GM21515 (cell line): ENCODE measurements at regions not wholly inside any gene's neighbourhood (a gene's known extent, or its start where the extent isn't known, plus 50 kb on each side); places are given as distances from the start of the nearest gene placed in this dataset.
"Not testable (repeated sequence)": the region's sequence is repeated elsewhere in the genome, so short reads cannot be mapped to it uniquely, and the experiment has no call there.

ENCODE experiments used
- ATAC-seq: cut with Tn5 transposase; IDR thresholded peaks from one replicate; pipeline ENCODE4 v1.9.1; 2021; ENCODE audit not compliant: unreplicated experiment

DNA sequence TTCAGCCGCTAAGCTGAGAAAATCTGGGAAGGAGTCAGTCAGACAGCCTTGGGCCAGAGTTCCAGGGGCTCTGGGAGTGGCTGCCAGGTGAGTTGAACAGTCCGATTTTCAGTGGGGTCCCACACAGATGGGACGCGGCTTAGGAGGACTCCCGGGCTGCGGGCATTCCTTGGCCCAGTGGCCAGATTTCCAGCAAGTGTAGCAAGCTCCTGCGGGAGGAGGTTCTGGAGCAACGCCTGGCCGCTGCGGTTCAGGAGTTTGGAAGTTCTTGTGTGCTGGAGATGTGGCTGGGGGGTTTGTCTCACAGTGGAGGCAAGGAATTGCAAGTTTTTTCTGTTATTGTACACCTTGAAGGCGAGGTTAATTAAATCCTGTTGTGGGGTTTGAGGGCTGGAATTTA is 1020.1 kb upstream of the MANEA start:
- ATAC-seq: not testable (repeated sequence)

DNA sequence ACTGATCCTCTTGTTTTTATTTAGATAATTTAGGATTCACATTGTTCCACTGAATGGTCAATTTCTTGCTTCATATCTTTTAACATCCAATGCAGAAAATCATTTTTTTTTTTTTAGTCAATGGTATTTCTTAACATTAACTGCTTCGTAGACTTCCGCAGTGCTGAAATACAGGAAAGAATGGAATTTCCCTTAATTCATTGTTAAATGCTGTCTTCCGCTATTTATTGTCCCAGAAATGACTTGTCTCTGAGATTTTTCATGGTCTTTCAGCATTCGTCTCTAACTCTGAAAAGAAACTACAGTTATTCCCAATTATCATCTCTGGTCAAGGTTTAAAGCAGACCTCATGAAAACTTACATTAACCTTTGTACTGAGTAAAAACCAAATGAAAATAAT is 1029.1 kb upstream of the MANEA start:
- no peak for ATAC-seq

DNA sequence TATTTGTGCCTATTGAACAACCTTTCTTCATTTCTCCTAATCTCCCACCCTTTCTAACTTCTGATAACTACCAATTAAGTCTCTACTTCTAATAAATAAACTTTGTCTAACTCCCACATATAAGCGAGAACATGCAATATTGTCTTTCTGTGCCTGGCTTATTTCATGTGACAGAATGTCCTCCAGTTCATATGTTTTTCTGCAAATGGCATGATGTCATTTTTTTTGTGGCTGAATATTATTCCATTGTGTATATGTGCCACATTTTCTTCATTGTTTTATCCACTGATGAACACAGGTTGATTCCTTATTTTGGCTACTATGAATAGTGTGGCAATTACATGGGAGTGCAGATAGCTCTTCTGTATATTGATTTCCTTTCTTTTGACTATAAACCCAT is 1041.5 kb upstream of the MANEA start:
- ATAC-seq: no peak

DNA sequence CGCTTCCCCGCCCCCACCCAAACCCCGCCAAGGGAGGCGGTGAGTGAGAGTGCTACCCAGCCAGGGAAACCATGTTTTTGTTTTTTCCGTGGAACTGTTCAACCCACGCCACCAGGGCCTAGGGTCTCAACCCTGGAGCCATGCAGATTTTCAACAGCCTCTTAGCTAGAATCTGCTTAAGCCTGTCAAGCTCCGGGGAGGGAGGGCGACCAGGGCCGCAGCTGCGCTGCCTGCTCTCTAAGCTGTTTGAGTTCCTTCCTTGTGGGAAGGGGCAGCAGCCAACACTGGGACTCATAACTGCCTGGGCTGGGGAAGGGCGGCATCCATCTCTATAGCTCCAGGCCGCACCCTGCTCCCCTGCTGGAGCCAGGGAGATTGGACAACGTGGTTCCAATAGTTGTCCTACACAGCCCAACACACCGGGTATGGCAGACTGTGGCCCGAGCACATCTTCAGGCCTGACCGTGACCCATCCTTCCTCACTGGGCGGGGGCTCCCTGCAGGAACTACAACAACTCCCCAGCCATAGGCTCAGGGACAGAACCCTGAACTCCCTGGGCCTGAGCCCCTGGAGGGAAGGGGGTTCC is 1065.7 kb upstream of the MANEA start:
- no peak for ATAC-seq

DNA sequence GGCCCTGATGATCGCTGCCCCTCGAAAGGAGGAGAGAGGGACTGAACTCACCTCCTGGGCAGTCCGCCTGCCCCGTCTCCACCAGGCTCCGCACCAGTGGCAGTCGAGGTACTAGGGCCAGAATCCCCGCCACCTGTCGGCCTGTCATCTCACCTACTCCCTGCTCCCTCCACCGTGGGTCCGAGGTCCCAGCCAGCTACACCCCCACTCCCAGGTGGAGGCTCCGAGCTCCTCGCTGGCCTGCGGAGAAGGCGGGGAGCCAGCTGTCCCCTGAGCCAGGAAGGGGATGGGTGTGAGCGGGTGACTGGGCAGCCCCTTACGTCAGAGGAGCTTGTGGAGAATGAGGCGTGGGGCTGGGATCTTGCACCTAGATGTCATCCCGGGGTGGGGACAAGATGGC is 1066.5 kb upstream of the MANEA start:
- ATAC-seq: no peak

DNA sequence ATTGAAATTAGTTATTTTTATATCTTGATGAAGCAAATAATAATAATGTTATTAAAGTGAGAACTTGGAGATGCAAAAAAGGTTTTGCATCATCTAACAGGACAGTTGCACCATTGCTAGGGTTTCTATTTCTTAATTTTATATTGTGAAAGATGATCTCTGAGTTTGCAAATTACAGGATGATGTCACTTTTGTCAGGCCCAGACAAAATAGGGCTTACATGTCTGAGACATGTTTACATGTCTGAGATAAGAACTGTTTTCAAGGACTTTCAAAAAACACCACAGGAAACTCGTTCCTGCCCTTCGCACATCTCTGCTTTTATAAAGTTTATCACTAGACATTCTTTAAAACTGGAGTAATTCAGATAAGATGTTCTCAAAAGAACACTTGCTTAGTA is 1075.8 kb upstream of the MANEA start:
- ATAC-seq: no peak

DNA sequence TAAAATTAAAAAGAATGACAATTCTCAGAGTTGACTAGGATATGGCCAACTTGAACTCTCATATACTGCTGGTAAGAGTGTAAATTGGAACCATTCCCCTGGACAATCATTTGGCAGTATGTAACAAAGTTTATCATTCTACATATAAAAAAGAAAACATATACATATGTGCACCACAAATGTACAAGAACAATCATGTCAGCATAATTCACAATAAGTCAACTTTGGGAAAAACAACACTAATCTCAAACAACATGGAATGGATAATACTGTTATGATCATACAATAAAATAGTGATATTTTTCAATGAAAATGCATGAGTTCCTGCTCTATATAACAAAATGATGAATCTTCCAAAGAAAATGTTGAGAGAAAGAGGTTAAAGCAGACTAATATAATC is 1078.7 kb upstream of the EPHA7 start:
- ATAC-seq: no peak

DNA sequence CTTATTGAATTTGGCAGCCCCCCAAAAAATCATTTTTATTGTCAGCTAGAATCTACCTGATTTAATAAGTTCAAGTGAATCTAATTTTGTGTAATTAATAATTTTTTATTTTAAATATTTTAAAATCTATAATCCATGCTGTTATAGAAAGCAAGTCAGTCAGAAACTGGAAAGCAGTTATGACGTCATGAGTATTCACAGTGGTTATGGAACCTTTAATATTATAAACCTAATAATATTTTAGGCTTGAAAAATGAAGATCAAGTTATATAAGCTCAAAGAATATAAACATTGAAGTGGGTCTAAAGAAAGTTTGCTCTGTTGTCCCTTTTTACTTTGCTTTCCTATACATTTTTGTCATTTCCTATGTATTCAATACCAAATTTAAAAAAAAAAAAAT is 1075.1 kb upstream of the EPHA7 start:
- ATAC-seq: no peak

DNA sequence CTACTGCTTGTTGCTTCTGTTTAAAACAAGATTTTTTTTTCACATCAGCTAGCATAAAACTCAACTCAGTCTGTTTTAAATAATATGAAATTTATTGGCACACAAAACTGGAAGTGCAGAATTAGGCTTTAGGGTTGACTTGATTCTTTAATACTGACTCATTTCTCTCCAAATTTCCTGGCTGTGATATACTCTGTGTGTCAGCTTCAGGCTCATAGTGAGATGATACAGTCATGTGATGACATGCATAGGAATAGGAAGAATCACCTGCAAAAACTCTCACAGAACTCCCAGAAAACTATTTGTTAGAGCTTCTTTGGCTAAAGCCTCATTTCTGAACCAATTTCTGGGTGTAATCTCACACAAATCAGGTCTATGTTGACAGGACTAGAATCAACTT is 1068.0 kb upstream of the EPHA7 start:
- ATAC-seq: no peak

DNA sequence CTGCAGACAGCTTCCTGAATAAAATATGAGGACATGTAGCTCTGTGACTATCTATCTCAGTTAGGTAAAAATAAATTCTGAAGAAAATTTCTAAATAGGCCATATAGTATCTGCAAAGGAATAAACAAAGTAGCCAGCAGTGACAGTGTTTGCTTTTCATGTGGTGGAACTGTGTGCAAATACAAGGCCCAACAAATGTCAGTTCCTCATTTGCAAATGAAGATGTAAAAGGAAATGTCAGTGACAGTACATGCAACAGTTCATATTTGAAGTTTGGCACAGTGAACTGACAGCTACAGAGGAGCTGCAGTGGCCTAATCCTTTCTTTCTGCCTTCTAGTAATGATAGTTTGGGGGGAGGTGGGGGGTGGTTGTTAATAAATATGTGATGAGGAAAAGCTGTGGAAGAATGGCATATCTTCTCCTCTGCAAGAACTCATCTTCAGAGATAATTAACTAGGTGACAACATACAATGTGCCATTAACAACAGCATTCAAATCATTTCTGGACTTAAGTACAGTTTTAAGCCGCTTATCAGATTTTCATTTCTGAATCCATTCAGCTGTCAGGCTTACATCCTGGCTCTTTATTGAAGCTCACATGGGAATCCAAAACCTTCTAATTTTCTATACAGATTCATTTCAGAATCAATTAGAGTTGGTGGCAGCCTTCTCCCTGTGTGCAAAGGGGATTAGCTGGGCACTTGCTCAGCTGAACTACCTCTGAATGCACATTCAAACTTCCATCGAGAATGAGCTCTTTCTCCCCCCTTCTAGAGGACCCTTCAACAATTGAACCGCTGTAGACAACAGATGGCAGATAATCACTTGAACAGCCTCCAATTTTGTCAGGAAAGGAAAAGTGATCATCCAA is 1059.0 kb upstream of the EPHA7 start:
- ATAC-seq: no peak

DNA sequence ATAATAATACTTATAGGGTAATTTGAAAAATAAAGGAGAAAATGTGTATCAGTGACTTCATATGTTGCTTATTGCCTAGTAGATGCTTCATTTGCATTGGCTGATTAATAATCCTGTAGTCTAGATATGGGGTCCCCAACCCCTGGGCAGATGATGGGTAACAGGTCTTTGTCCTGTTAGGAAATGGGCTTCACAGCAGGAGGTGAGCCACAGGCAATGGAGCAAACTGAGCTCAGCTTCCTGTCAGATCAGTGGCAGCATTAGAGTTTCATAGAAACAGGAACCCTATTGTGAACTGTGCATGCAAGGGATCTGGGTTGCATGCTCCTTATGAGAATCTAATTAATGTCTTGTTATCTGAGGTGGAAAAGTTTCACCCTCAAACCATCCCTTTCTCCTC is 1049.5 kb upstream of the EPHA7 start:
- ATAC-seq: no peak

DNA sequence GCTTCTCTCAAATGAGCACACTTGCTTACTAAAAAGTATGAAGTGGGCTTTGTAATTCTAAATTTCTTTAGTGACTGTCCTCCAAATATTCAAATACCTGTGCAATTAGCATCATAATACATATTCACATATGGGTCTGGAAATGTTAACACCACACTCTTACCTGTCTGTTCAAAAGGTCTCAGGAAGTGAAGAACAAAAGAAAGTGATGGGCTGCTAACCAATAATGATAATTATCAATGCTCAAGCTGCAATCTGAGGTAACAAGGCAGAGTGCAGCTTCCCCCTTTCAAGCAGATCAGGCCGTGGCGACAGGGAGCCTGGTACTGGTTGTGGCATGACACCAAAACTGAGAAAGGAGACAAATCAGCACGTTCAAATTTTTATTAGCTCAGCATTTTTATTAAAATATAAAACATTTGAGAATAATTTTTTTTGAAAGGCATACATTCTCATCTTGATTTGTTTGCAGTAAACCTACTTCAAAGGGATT is 1044.7 kb upstream of the EPHA7 start:
- ATAC-seq: no peak

DNA sequence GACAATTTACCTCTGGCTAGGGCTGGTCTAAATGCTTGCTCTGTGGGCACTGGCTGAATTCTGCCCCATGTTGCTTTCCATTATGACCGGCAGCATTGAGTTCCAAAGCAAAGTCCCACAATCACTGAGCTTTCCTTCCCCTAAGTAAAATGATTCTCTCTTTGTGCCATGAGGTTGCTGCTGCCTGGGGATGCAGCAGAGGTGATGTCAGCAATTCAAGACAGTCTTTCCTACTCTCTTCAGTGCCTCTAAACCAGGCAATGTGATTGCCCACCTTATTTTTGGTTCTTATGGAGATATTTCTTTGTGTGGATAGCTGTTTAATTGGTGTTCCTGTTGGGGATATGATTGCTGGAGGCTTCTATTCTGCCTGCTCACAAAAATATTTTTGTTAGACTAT is 1043.9 kb upstream of the EPHA7 start:
- ATAC-seq: no peak

DNA sequence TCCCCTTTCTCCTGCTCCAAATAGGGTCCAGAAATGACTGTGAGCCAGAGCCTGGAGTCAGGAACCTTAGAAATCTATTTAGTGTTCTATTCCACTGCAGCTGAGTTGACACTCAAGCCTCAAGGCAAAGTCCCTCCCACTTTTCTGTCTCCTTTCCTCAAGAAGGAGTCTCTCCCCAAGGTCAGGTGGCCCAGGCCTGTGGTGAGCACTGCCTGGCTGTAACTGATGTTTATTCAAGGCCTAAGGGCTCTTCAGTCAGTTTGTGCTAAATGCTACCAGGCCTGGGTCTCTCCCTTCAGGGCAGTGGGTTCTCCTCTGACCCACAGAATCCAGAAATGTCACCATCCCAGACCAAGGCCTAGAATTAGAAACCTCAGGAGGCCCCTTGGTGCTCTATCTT is 1042.9 kb upstream of the EPHA7 start:
- ATAC-seq: no peak

DNA sequence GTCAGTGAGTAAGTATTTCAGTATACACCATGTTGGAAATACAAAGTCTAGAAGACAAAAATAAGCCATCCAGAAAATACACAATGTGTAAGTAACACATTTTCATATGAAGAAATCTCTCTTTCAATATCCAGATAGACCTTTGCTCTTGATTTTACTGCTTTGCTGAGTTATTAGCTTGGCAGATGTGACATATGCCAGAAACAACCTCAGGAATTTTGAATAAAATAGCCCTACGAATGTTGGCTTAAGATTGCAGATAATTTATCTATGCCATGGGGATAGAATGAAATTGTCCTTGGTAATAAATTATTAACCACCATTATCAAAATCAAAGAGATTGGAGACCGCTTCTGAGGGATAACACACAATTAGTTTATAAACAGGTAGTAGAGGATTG is 1036.9 kb upstream of the EPHA7 start:
- ATAC-seq: no peak

DNA sequence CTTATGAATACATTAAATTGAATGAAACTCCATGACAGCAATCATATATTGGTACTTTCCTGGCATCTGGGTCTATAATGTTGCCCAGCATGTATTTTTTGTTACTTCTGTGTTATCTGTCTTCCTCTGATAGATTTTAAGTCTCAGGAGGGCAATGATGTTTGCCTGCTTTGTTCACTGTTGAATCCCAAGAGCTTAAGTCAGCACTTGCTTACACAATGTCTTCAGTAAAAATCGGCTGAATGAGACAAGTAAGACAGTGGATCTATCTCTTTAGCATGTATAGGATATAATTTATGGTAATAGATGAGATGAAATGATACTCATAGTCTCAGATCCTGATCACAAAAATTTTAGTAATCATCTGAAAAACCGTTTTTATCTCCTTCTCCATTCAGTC is 1034.9 kb upstream of the EPHA7 start:
- no peak for ATAC-seq

DNA sequence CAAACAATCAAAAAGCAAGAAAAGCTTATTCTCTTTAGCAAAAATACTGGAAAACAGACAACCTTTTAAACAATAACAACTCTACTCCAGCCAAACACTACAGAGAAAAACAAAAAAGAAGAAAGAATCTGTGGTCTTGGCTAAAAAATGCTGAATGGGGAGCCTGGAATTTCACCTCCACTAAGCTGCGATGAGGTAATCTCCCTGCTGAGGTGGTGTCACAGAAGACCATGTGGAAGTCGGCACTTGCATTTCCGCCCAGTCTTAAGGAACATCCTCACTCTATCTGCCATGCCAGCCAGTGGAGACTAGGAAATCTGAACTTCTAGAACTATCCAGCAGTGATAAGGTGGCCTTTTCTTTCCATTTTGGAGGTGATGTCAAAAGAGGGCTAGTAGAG is 1026.8 kb upstream of the EPHA7 start:
- ATAC-seq: no peak

DNA sequence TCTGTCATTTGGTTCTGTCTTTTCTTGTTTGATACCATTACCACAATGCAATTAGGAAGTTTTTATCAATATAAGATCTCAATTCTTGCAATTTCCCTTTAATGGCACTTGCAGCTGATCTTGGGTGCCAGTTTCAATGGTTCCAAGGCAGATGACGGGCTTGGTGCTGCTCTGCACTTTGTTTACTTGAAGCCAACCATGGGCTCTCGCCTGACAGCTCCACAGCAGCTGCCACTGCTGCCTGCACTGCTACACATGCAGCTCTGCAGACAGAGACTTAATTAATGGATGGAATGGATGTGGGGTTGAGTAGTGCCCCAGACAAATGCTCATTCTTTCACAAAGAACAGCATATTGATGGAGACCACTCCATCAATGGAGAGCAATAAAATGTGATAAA is 1024.3 kb upstream of the EPHA7 start:
- ATAC-seq: no peak

DNA sequence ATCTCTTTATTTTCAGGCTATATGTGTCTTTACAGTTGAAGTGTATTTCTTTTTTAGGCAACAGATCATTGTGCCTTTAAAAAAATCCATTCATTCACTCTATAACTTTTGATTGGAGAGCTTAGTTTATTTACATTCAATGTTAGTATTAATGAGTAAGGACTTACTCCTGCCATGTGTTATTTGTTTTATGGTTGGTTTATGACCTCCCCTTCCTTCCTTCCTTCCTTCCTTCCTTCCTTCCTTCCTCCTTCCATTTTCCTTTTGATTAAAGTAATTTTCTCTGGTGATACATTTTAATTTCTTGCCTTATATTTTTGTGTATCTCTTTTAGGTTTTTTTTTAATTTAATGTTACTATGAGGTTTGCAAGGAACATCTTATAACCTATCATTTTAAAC is 1005.3 kb upstream of the EPHA7 start:
- ATAC-seq: no peak

DNA sequence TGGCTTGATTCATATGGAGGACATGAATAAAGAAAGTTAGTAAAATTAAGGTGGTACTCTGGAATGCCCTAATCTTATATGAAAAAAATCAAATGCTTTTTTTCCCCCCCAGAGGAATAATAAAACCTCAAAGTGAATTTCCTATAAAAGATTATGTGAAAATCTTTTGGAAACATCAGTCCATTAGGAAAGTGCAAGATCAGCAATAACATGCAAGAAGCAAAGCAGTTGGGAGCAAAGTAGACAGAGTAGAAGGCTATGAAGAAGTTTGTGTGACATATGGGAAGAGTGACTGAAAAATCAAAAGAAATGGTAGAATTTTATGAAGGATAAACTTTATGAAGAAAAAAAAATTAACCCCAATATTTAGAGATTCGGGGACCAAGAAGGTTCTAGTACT is 998.0 kb upstream of the EPHA7 start:
- no peak for ATAC-seq

DNA sequence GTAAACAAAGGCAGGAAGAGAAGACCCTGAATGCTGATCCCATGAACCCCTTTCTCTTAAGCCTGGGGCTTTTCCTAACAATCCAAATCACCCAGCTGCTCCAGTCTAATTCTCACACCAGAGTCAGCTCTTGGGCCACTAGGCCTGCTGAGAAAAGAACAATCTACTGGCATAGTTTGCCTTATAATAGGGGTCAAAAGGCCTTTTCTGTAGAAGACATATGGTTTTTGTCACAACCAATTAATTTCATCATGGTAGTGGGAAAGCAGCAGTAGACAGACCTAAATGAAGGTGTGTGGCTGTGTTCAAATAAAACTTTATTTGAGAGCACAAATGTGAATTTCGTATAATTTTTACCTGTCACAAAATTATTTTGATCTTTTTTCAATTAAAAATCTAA is 994.7 kb upstream of the EPHA7 start:
- ATAC-seq: no peak

DNA sequence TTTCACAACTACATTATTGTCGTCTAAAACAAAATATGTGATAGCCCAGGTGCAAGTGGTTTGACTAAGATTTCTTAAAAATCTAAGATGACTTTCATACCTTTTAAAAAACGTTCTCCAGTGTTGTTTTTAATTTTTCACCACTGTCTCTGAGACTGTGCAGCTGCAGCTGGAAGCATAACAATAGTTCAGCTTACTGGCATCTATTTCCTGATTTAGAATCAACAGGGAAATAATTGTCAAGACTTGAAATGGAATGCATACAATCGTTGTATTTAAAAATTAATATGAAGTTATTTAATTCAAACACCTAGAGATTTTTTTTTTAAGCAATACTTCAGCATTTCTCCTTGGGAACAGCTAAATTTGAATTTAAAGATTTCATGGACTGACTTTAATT is 982.0 kb upstream of the EPHA7 start:
- no peak for ATAC-seq

DNA sequence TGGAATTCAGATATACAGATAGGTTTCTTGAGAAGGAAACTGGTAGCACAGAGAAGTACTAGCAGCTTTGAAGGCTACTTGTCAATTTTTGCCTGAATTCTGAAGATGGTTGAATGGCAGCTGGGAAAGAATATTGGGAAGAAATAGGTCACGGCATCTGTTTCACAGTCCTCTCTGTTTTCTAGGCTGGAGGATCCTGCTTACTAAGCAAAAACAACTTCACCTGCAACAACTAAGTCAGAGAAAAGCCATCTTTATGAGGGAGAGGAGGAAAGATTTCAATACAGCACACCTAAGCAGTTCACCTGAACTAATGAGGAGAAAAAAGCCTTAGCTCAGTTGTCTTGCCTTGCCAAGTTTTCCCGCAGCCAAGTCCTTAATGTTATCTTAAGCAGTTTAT is 975.5 kb upstream of the EPHA7 start:
- no peak for ATAC-seq
